ENCODE measurements at regions not wholly inside any gene's neighbourhood (a gene's known extent, or its start where the extent isn't known, plus 50 kb on each side); places are given as distances from the start of the nearest gene placed in this dataset.

- TF ChIP-seq CTCF (conservative IDR thresholded peaks at IDR 0.05) = no peak
- peak overlapping the region; percentile 75 for H3K27ac Mint-ChIP-seq (ENCODE audit: unreplicated experiment)
- DNase-seq (ENCODE audit: low read depth, low spot score) = no peak
- peak overlapping the region; percentile 43 for H3K4me3 Mint-ChIP-seq
- H3K4me1 Mint-ChIP-seq = peaks cover 52% of the 10 kb centered on the region
- H3K36me3 Mint-ChIP-seq (ENCODE audit: low read depth) = peaks cover 4% of the 10 kb centered on the region
- H3K27me3 Mint-ChIP-seq (ENCODE audit: low read depth) = peaks cover 29% of the 10 kb centered on the region
- peaks cover 6% of the 10 kb centered on the region for H3K9me3 Mint-ChIP-seq
Observed at GRCh38 chr2:234676109-234676782, 179.4 kb upstream of the ARL4C start.

- TF ChIP-seq CTCF (conservative IDR thresholded peaks at IDR 0.05) = no peak
- H3K9me3 Mint-ChIP-seq = peaks cover 6% of the 10 kb centered on the region
- peaks cover 4% of the 10 kb centered on the region for H3K36me3 Mint-ChIP-seq (ENCODE audit: low read depth)
- peak overlapping the region; percentile 70 for H3K27ac Mint-ChIP-seq (ENCODE audit: unreplicated experiment)
- H3K4me1 Mint-ChIP-seq = peaks cover 60% of the 10 kb centered on the region
- H3K27me3 Mint-ChIP-seq (ENCODE audit: low read depth) = peaks cover 34% of the 10 kb centered on the region
- no peak overlapping the region for H3K4me3 Mint-ChIP-seq
- no peak for DNase-seq (ENCODE audit: low read depth, low spot score)
Observed at GRCh38 chr2:234674781-234675201, 177.9 kb upstream of the ARL4C start.

GRCh38 chr2:234673961-234674759 is 177.3 kb upstream of the ARL4C start:
- no peak for TF ChIP-seq CTCF (conservative IDR thresholded peaks at IDR 0.05)
- peaks cover 34% of the 10 kb centered on the region for H3K27me3 Mint-ChIP-seq (ENCODE audit: low read depth)
- peaks cover 64% of the 10 kb centered on the region for H3K4me1 Mint-ChIP-seq
- H3K27ac Mint-ChIP-seq (ENCODE audit: unreplicated experiment) = no peak overlapping the region
- no peak for DNase-seq (ENCODE audit: low read depth, low spot score)
- peaks cover 6% of the 10 kb centered on the region for H3K9me3 Mint-ChIP-seq
- H3K36me3 Mint-ChIP-seq (ENCODE audit: low read depth) = peaks cover 4% of the 10 kb centered on the region
- no peak overlapping the region for H3K4me3 Mint-ChIP-seq

GRCh38 chr2:234673501-234673900 is 176.6 kb upstream of the ARL4C start:
- H3K4me1 Mint-ChIP-seq = peaks cover 69% of the 10 kb centered on the region
- no peak for TF ChIP-seq CTCF (conservative IDR thresholded peaks at IDR 0.05)
- DNase-seq (ENCODE audit: low read depth, low spot score) = no peak
- no peak overlapping the region for H3K4me3 Mint-ChIP-seq
- H3K27me3 Mint-ChIP-seq (ENCODE audit: low read depth) = peaks cover 34% of the 10 kb centered on the region
- peaks cover 6% of the 10 kb centered on the region for H3K9me3 Mint-ChIP-seq
- no peak overlapping the region for H3K27ac Mint-ChIP-seq (ENCODE audit: unreplicated experiment)
- peaks cover 4% of the 10 kb centered on the region for H3K36me3 Mint-ChIP-seq (ENCODE audit: low read depth)

GRCh38 chr2:234672498-234673150 is 175.7 kb upstream of the ARL4C start:
- H3K36me3 Mint-ChIP-seq (ENCODE audit: low read depth) = peaks cover 4% of the 10 kb centered on the region
- H3K27ac Mint-ChIP-seq (ENCODE audit: unreplicated experiment) = no peak overlapping the region
- H3K4me1 Mint-ChIP-seq = peaks cover 64% of the 10 kb centered on the region
- peaks cover 6% of the 10 kb centered on the region for H3K9me3 Mint-ChIP-seq
- no peak for DNase-seq (ENCODE audit: low read depth, low spot score)
- TF ChIP-seq CTCF (conservative IDR thresholded peaks at IDR 0.05) = no peak
- H3K27me3 Mint-ChIP-seq (ENCODE audit: low read depth) = peaks cover 32% of the 10 kb centered on the region
- H3K4me3 Mint-ChIP-seq = no peak overlapping the region

All from neural crest cell (in vitro differentiated cells).